CD1c-positive myeloid dendritic cell (primary cell): ENCODE measurements at regions not wholly inside any gene's neighbourhood (a gene's known extent, or its start where the extent isn't known, plus 50 kb on each side); places are given as distances from the start of the nearest gene placed in this dataset.

Experiments
- DNase-seq: peaks from one replicate; pipeline ENCODE4 v3.0.0-alpha.2; 2016; ENCODE audit errors: extremely low spot score

GRCh38 chr13:92938486-92939020 lies 288.1 kb upstream of the GPC6 start:
- DNase-seq = no peak

GRCh38 chr13:92941167-92941566 lies 285.4 kb upstream of the GPC6 start:
- no peak for DNase-seq

- DNase-seq = no peak
Measured at GRCh38 chr13:92947770-92948434, 278.7 kb upstream of the GPC6 start.

DNA sequence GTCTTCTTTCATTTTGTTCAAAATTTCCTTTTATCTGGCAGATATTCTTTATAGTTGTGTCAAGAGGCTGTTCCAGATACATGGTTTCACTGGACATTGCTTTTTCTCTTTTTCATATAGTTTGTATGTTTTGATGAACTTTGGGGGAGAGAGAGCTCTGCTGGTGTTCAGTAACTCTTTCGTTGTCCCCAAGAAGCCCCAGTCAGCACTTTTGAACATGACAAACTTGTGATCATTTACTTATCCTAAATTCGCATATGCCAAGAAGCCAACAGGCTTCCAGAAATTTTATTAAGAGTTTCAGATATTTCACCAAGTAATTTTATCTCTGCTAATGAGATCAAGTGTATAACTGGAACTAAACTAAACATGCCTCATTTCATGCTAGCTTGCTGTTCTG lies 275.8 kb upstream of the GPC6 start:
- no peak for DNase-seq

GRCh38 chr13:92951273-92951890 lies 275.2 kb upstream of the GPC6 start:
- DNase-seq = no peak

DNA sequence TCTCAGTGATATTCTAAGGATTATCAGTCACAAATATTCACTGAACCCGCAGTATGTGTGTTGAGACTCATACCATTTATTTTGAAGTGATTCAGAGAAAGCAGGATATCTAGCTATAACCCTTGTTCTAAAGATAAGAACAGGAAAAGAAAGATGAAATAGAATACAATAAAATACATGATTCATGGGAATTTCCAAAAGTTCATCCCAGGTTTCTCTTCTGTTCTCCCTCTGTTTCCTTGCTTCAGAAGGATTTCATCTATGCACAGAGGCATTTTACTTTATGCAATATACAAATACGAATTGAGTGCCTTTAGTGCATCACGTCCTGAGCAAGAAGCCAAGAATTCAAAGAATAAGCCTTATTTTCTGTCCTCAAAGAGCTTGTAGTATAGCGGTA lies 274.4 kb upstream of the GPC6 start:
- no peak for DNase-seq

- DNase-seq = no peak
Measured at GRCh38 chr13:92954746-92955145, 271.9 kb upstream of the GPC6 start.

GRCh38 chr13:92959790-92960189 lies 266.8 kb upstream of the GPC6 start:
- no peak for DNase-seq

DNA sequence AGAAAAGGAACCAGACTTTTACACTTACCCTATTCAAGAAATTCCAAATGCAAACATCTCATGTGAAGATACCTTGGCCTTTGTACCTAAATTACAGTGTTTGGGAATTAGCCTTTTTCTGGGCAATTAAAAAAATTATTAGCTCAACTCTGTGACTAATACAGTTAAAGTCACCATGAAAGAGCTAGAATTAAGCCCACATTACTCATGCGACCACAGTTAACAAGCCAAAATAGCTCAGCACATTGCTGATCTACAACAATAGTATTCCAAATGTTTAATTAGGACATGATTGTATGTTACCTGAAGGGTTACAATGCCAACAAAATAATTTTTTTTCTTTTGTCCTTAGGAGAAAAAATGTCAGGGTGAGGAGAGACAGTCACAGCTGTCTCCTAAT lies 263.6 kb upstream of the GPC6 start:
- DNase-seq = no peak

GRCh38 chr13:92966341-92966740 lies 260.3 kb upstream of the GPC6 start:
- DNase-seq = no peak

GRCh38 chr13:92966900-92967299 lies 259.7 kb upstream of the GPC6 start:
- no peak for DNase-seq

DNA sequence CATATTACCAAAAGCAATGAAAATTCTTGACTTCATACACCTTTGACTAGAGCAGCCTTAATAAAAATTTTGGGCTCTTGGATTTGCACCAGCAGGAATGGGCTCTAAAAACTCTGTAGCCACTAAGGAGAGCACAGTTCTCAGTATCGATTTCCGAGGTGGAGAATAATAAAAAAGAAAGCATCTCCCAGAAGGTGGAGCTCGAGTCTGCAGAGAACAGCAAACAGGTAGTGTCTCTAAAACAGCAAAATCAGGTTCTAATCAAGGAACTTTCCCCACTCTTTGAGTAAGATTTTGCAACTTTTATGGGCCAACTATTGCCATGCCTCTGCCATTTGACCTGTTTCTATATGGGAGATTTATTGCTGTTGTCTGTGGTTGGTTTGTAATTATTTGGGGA lies 258.7 kb upstream of the GPC6 start:
- no peak for DNase-seq

GRCh38 chr13:92972751-92973150 lies 253.9 kb upstream of the GPC6 start:
- DNase-seq = no peak

GRCh38 chr13:92974905-92975429 lies 251.6 kb upstream of the GPC6 start:
- no peak for DNase-seq

GRCh38 chr13:92976657-92977056 lies 249.9 kb upstream of the GPC6 start:
- DNase-seq = no peak

DNA sequence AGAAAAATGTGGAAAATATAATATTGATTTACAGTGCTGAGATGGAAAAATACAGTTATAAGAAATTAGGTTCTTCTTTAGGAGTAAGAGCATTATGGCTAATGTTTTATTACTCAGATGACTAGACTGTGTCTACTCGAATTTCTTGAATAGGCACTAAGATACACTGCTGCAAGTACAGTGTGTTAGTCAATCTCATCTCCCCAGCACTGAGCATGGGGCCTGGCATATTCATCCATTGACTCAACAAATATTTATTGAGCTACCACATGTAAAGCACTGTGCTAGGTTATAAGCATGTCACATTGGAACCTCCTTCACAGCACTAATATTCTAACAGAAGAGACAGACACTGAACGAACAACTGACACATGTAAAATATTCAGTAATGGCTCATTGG lies 242.5 kb upstream of the GPC6 start:
- DNase-seq = no peak

DNA sequence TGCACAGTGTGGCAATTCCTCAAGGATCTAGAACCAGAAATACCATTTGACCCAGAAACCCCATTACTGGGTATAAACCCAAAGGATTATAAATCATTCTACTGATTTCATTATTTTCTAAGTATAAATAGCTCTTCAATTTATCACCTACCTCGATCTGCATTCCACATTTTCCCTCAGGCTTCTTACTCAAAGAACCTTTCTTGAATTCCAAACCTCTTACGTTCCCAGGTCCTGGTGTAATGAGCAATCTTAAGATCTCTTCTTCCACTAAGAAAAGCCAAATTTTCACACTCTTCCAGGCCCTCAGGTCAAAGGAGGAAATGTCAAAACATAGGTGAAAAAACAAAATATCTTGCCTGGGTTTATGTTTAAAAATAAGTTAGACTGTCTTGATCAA lies 237.3 kb upstream of the GPC6 start:
- no peak for DNase-seq

DNA sequence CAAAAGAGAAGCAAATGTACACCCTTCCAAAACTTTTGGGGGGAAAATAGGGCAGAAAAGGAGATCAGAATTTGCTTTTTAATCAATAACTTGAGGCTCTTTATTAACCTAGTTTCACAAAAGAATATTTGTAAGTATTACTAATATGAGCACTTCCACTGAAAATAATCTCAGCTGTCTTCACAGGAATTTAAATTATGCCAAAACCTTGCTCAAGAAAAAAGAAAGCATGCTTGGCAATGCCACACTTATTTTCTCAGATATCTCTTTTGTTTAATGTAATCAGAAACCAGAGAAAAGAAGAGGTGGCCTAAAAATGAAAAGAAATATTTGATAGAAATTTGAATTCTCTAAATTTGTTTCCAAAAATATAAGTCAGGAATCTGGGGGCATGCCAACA lies 234.9 kb upstream of the GPC6 start:
- no peak for DNase-seq

GRCh38 chr13:92994056-92994455 lies 232.6 kb upstream of the GPC6 start:
- no peak for DNase-seq

- no peak for DNase-seq
Measured at GRCh38 chr13:93001866-93002461, 224.6 kb upstream of the GPC6 start.

DNA sequence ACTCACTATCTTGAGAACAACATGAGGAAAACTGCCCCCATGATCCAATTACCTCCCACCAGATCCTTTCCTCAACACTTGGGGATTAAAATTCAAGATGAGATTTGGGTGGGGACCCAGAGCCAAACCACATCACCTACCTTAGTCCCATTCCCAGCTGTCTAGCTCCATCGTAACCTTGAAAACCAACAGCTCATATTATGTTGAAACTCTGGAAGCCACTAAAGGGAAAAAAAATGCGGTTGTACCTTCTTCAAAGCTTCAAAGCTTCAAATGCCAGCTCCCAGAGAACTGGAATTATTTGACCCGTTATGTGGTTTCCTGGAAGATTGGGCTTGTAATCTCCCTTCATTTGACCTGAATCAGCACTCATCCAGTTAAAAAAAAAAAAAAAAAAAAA lies 223.1 kb upstream of the GPC6 start:
- no peak for DNase-seq

GRCh38 chr13:93004919-93005318 lies 221.7 kb upstream of the GPC6 start:
- no peak for DNase-seq

DNA sequence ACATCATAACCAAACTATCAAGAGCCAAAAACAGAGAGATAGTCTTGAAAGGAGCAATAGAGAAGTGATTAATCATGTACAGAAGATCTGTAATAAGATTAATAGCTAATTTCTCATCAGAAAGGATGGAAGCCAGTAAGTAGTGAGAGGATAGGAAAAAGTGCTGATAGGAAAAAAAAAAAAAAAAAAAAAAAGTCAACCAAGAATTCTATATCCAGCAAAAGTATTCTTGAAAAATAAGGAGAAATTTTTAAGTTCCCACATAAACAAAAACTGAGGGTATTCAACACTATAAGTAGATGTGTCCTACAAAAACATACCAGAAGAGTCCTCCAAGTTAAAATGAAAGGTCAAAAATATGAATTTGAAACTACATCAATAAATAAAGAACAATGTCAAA lies 218.7 kb upstream of the GPC6 start:
- no peak for DNase-seq
